ENCODE measurements at regions not wholly inside any gene's neighbourhood (a gene's known extent, or its start where the extent isn't known, plus 50 kb on each side); places are given as distances from the start of the nearest gene placed in this dataset.

- no peak for DNase-seq (ENCODE audit: low read depth)
Measured at GRCh38 chr1:115144176-115144575, 54.9 kb upstream of the TSPAN2 start.

- no peak for DNase-seq (ENCODE audit: low read depth)
Measured at GRCh38 chr1:115142616-115143015, 53.3 kb upstream of the TSPAN2 start.

- DNase-seq (ENCODE audit: low read depth): no peak
Measured at GRCh38 chr1:115141145-115141454, 51.8 kb upstream of the TSPAN2 start.

- no peak for DNase-seq (ENCODE audit: low read depth)
Measured at GRCh38 chr1:115140442-115141144, 51.3 kb upstream of the TSPAN2 start.

GRCh38 chr1:115139381-115139780 lies 50.1 kb upstream of the TSPAN2 start:
- DNase-seq (ENCODE audit: low read depth): no peak
